T-helper 22 cell (primary cell): ENCODE measurements at regions not wholly inside any gene's neighbourhood (a gene's known extent, or its start where the extent isn't known, plus 50 kb on each side); places are given as distances from the start of the nearest gene placed in this dataset.

Source experiments
- DNase-seq: peaks from one replicate; pipeline ENCODE4 v3.0.0-alpha.2; 2020; ENCODE audit warnings: low read depth

- no peak for DNase-seq
These were observed 141.9 kb upstream of the PMFBP1 start for GRCh38 chr16:72313903-72314302.

GRCh38 chr16:72312828-72313227 lies 140.9 kb upstream of the PMFBP1 start:
- DNase-seq = no peak

- DNase-seq = no peak
These were observed 139.5 kb upstream of the PMFBP1 start for GRCh38 chr16:72311426-72311825.

- DNase-seq = no peak
These were observed 137.0 kb upstream of the PMFBP1 start for GRCh38 chr16:72309001-72309400.

- no peak for DNase-seq
These were observed 136.4 kb upstream of the PMFBP1 start for GRCh38 chr16:72308396-72308795.

- no peak for DNase-seq
These were observed 130.4 kb upstream of the PMFBP1 start for GRCh38 chr16:72302332-72302731.

GRCh38 chr16:72301523-72302236 lies 129.7 kb upstream of the PMFBP1 start:
- DNase-seq = no peak

- DNase-seq = no peak
These were observed 128.9 kb upstream of the PMFBP1 start for GRCh38 chr16:72300892-72301291.

- no peak for DNase-seq
These were observed 127.8 kb upstream of the PMFBP1 start for GRCh38 chr16:72299684-72300243.

- no peak for DNase-seq
These were observed 127.0 kb upstream of the PMFBP1 start for GRCh38 chr16:72298961-72299360.

- DNase-seq = no peak
These were observed 124.0 kb upstream of the PMFBP1 start for GRCh38 chr16:72295914-72296313.

- DNase-seq = no peak
These were observed 119.6 kb upstream of the PMFBP1 start for GRCh38 chr16:72291531-72291981.

- DNase-seq = no peak
These were observed 119.2 kb upstream of the PMFBP1 start for GRCh38 chr16:72291121-72291520.

GRCh38 chr16:72287649-72288048 lies 115.7 kb upstream of the PMFBP1 start:
- DNase-seq = no peak

GRCh38 chr16:72286936-72287620 lies 115.1 kb upstream of the PMFBP1 start:
- no peak for DNase-seq

GRCh38 chr16:72285728-72286127 lies 113.8 kb upstream of the PMFBP1 start:
- no peak for DNase-seq

- DNase-seq = no peak
These were observed 113.4 kb upstream of the PMFBP1 start for GRCh38 chr16:72285324-72285723.

- DNase-seq = no peak
These were observed 112.3 kb upstream of the PMFBP1 start for GRCh38 chr16:72284042-72284789.

- DNase-seq = no peak
These were observed 110.4 kb upstream of the PMFBP1 start for GRCh38 chr16:72282362-72282761.

GRCh38 chr16:72278301-72278700 lies 106.3 kb upstream of the PMFBP1 start:
- DNase-seq = no peak

- no peak for DNase-seq
These were observed 105.8 kb upstream of the PMFBP1 start for GRCh38 chr16:72277749-72278148.

GRCh38 chr16:72271699-72272240 lies 99.8 kb upstream of the PMFBP1 start:
- no peak for DNase-seq
